GM12891 (cell line): ENCODE measurements at regions not wholly inside any gene's neighbourhood (a gene's known extent, or its start where the extent isn't known, plus 50 kb on each side); places are given as distances from the start of the nearest gene placed in this dataset.
A peak's percentile ranks its signal among the peaks of the same experiment; 100 is the strongest.
"Not testable (repeated sequence)": the region's sequence is repeated elsewhere in the genome, so short reads cannot be mapped to it uniquely, and the experiment has no call there.

Experiments
- DNase-seq: peaks from one replicate; pipeline ENCODE4 v3.0.0; 2011; ENCODE audit warnings: low spot score; ENCODE audit not compliant: insufficient read length
- FAIRE-seq: peaks from 2 replicates; lab custom pipeline; 2011; peaks lifted over from hg19 to GRCh38; lab: Jason Lieb, UNC
- PAX5 ChIP-seq: IDR thresholded peaks from 2 replicates; pipeline ENCODE4 v1.6.1; 2011; ENCODE audit warnings: low read length, moderate library complexity, mild to moderate bottlenecking; ENCODE audit not compliant: insufficient read depth, severe bottlenecking
- POLR2A ChIP-seq: IDR thresholded peaks from 2 replicates; pipeline ENCODE4 v1.6.1; 2011; ENCODE audit warnings: low read depth, low read length, control low read depth
- POLR2AphosphoS5 ChIP-seq: IDR thresholded peaks from 2 replicates; pipeline ENCODE4 v1.6.1; 2011; ENCODE audit warnings: low read depth, low read length, control low read depth
- POU2F2 ChIP-seq: IDR thresholded peaks from 2 replicates; pipeline ENCODE4 v1.6.1; 2011; ENCODE audit warnings: low read depth, mild to moderate bottlenecking, control low read depth, low read length, moderate library complexity
- SPI1 ChIP-seq: IDR thresholded peaks from 2 replicates; pipeline ENCODE4 v1.6.1; 2011; ENCODE audit warnings: low read depth, low read length, control low read depth
- TAF1 ChIP-seq: IDR thresholded peaks from 2 replicates; pipeline ENCODE4 v1.6.1; 2011; ENCODE audit warnings: low read depth, low read length, control low read depth

- FAIRE-seq (no peak), DNase-seq (no peak)
- TF ChIP-seq POU2F2 (no peak), PAX5 (no peak), POLR2A (no peak), SPI1 (no peak), POLR2AphosphoS5 (no peak), TAF1 (no peak)
These were observed 442.4 kb downstream of the CD83 start for GRCh38 chr6:14559746-14560536.

GRCh38 chr6:14561563-14561962, 444.0 kb downstream of the CD83 start:
- not testable (repeated sequence) for DNase-seq

GRCh38 chr6:14567842-14568241, 450.3 kb downstream of the CD83 start:
- DNase-seq = no peak
- no peak for TF ChIP-seq POLR2A
- no peak for FAIRE-seq

More at GRCh38 chr6:14561563-14561962, 444.0 kb downstream of the CD83 start:
- FAIRE-seq = not testable (repeated sequence)

GRCh38 chr6:14569394-14569793, 451.8 kb downstream of the CD83 start:
- no peak for DNase-seq
- no peak for TF ChIP-seq POLR2AphosphoS5
- TF ChIP-seq TAF1 = no peak
- TF ChIP-seq POU2F2 = no peak
- no peak for TF ChIP-seq PAX5
- TF ChIP-seq SPI1 = no peak
- no peak for TF ChIP-seq POLR2A
- FAIRE-seq = no peak

- FAIRE-seq, DNase-seq: not testable (repeated sequence)
These were observed 452.3 kb downstream of the CD83 start for GRCh38 chr6:14569874-14570273.

- FAIRE-seq = no peak
- DNase-seq = no peak
- TF ChIP-seq POLR2AphosphoS5 = no peak
- no peak for TF ChIP-seq POU2F2
- TF ChIP-seq SPI1 = no peak
- no peak for TF ChIP-seq TAF1
- TF ChIP-seq PAX5 = no peak
- no peak for TF ChIP-seq POLR2A
These were observed 453.4 kb downstream of the CD83 start for GRCh38 chr6:14571001-14571400.

GRCh38 chr6:14571746-14572145, 454.2 kb downstream of the CD83 start:
- FAIRE-seq (no peak), DNase-seq (no peak)
- TF ChIP-seq POLR2A (no peak), POLR2AphosphoS5 (no peak), POU2F2 (no peak), TAF1 (no peak), SPI1 (no peak), PAX5 (no peak)

GRCh38 chr6:14573267-14573666, 455.7 kb downstream of the CD83 start:
- no peak for TF ChIP-seq POLR2AphosphoS5
- no peak for TF ChIP-seq TAF1
- no peak for TF ChIP-seq SPI1
- no peak for TF ChIP-seq PAX5
- TF ChIP-seq POLR2A = no peak
- no peak for TF ChIP-seq POU2F2
- FAIRE-seq = no peak

GRCh38 chr6:14573703-14574290, 456.2 kb downstream of the CD83 start:
- peak; percentile 55 for FAIRE-seq
- no peak for TF ChIP-seq POU2F2
- no peak for TF ChIP-seq PAX5
- no peak for DNase-seq

More at GRCh38 chr6:14573267-14573666, 455.7 kb downstream of the CD83 start:
- DNase-seq = no peak

GRCh38 chr6:14575961-14576360, 458.4 kb downstream of the CD83 start:
- no peak for FAIRE-seq

More at GRCh38 chr6:14575961-14576360, 458.4 kb downstream of the CD83 start:
- DNase-seq = no peak
- TF ChIP-seq POLR2A (no peak), POLR2AphosphoS5 (no peak), TAF1 (no peak), PAX5 (no peak), SPI1 (no peak), POU2F2 (no peak)
